ENCODE measurements at regions not wholly inside any gene's neighbourhood (a gene's known extent, or its start where the extent isn't known, plus 50 kb on each side); places are given as distances from the start of the nearest gene placed in this dataset.

- Histone ChIP-seq H3K4me3 (replicated peaks in 1 of 2; ENCODE audit: low read depth in 1 of 2, low read length in 2 of 2) (no peak overlapping the region), H3K4me1 (ENCODE audit: control insufficient read depth in 1 of 2, insufficient read depth in 2 of 2, low read length in 2 of 2) (no peaks in the 10 kb centered on the region), H3K9me2 (ENCODE audit: insufficient read depth) (no peaks in the 10 kb centered on the region), H2AFZ (ENCODE audit: low read depth, low read length, poor library complexity, severe bottlenecking) (no peak overlapping the region), H3K27ac (ENCODE audit: low read depth, low read length) (no peak overlapping the region), H3K79me2 (ENCODE audit: insufficient read depth, low read length) (no peaks in the 10 kb centered on the region), H3K9ac (ENCODE audit: low read length) (no peak overlapping the region), H3K36me3 (ENCODE audit: control insufficient read depth in 1 of 2, insufficient read depth in 2 of 2, low read length in 2 of 2) (no peaks in the 10 kb centered on the region), H3K4me2 (ENCODE audit: low read length) (no peak overlapping the region), H4K20me1 (ENCODE audit: insufficient read depth) (no peaks in the 10 kb centered on the region), H3K9me3 (ENCODE audit: control insufficient read depth in 1 of 2, insufficient read depth in 1 of 2, low read depth in 1 of 2, low read length in 2 of 2) (no peaks in the 10 kb centered on the region), H3K27me3 (ENCODE audit: insufficient read depth, low read length) (no peaks in the 10 kb centered on the region)
- ChIA-PET CTCF (no interaction called here), RAD21 (ENCODE audit: low non-redundant PET in 1 of 2, low total read pairs in 2 of 2, uncharacterized antibody in 2 of 2, unreplicated experiment in 2 of 2) (no interaction called here), POLR2A (no interaction called here)
- ATAC-seq (no peak), DNase-seq (ENCODE audit: low read depth, low spot score) (no peak)
- TF ChIP-seq ZFX (IDR thresholded peaks at IDR 0.05): no peak
- TF ChIP-seq CBX3 (IDR thresholded peaks at IDR 0.05; ENCODE audit: low read depth): no peak
- no peak for TF ChIP-seq REST (IDR thresholded peaks at IDR 0.05; ENCODE audit: low read depth)
- no peak for TF ChIP-seq ZNF274 (IDR thresholded peaks at IDR 0.05; ENCODE audit: low read depth, low read length)
- no peak for TF ChIP-seq SIN3A (IDR thresholded peaks at IDR 0.05; ENCODE audit: low read depth)
- TF ChIP-seq TCF7L2 (IDR thresholded peaks at IDR 0.05; ENCODE audit: borderline replicate concordance, extremely low read depth, insufficient read depth, insufficient read length): no peak
- TF ChIP-seq CEBPB (IDR thresholded peaks at IDR 0.05; ENCODE audit: low read depth): no peak
- no peak for TF ChIP-seq JUND (IDR thresholded peaks at IDR 0.05)
- no peak for TF ChIP-seq SRF (IDR thresholded peaks at IDR 0.05; ENCODE audit: low read depth)
- no peak for TF ChIP-seq ZBTB33 (IDR thresholded peaks at IDR 0.05; ENCODE audit: extremely low read depth, insufficient replicate concordance, low read length)
- no peak for TF ChIP-seq MAX (IDR thresholded peaks at IDR 0.05)
- no peak for TF ChIP-seq FOSL1 (IDR thresholded peaks at IDR 0.05; ENCODE audit: low read depth)
- TF ChIP-seq EZH2 (IDR thresholded peaks at IDR 0.05): no peak
- no peak for TF ChIP-seq SP1 (IDR thresholded peaks at IDR 0.05; ENCODE audit: low read depth)
- TF ChIP-seq EZH2phosphoT487 (IDR thresholded peaks at IDR 0.05; ENCODE audit: borderline replicate concordance): no peak
- no peak for TF ChIP-seq POLR2AphosphoS5 (IDR thresholded peaks at IDR 0.05; ENCODE audit: low read depth, low read length)
- TF ChIP-seq CTCF (IDR thresholded peaks at IDR 0.05 in 2 of 3, conservative IDR thresholded peaks at IDR 0.05 in 1 of 3; ENCODE audit: borderline replicate concordance in 1 of 3, insufficient read depth in 1 of 3, low read depth in 2 of 3, low read length in 2 of 3): no peak
- TF ChIP-seq YY1 (IDR thresholded peaks at IDR 0.05; ENCODE audit: extremely low read depth, insufficient replicate concordance, low read depth, low read length): no peak
- no peak for TF ChIP-seq RAD21 (IDR thresholded peaks at IDR 0.05; ENCODE audit: low read depth)
- intact Hi-C loops (cut with micrococcal nuclease): no loop called here
- BruUV-seq (replicated peaks): no TSS peak
These were observed 140.7 kb downstream of the RND3 start for GRCh38 chr2:150346806-150347205.
